KMS-11 (cell line): ENCODE measurements at regions not wholly inside any gene's neighbourhood (a gene's known extent, or its start where the extent isn't known, plus 50 kb on each side); places are given as distances from the start of the nearest gene placed in this dataset.

Source experiments
- H2AFZ ChIP-seq: fragments of 200-600 bp; sonication (generic); 2 replicates; pipeline ENCODE4 v1.6.1; 2016; ENCODE audit warnings: antibody characterized with exemption, mixed run types, low read depth
- H3K27ac ChIP-seq: fragments of 200-600 bp; sonication (generic); 2 replicates; pipeline ENCODE4 v1.6.1; 2016; ENCODE audit warnings: mild to moderate bottlenecking, mixed run types
- H3K27me3 ChIP-seq: fragments of 200-600 bp; sonication (generic); 2 replicates; pipeline ENCODE4 v1.6.1; 2017; ENCODE audit warnings: mild to moderate bottlenecking, low read depth, mixed run types, moderate library complexity; ENCODE audit not compliant: insufficient read depth
- H3K36me3 ChIP-seq: fragments of 200-600 bp; sonication (generic); 2 replicates; pipeline ENCODE4 v1.6.1; 2017; ENCODE audit warnings: mild to moderate bottlenecking, mixed run types; ENCODE audit not compliant: insufficient read depth
- H3K4me1 ChIP-seq: fragments of 200-600 bp; sonication (generic); 2 replicates; pipeline ENCODE4 v1.6.1; 2016; ENCODE audit warnings: mild to moderate bottlenecking, low read depth, mixed run types; ENCODE audit not compliant: poor library complexity, severe bottlenecking
- H3K4me2 ChIP-seq: fragments of 200-600 bp; sonication (generic); 2 replicates; pipeline ENCODE4 v1.7.0; 2016; ENCODE audit warnings: mild to moderate bottlenecking, mixed run types
- H3K4me3 ChIP-seq: fragments of 200-600 bp; sonication (generic); IDR thresholded peaks from 2 replicates; pipeline ENCODE4 v1.6.1; 2017; ENCODE audit warnings: low read depth, low read length, mixed read lengths; ENCODE audit not compliant: insufficient read depth
- H3K79me2 ChIP-seq: fragments of 200-600 bp; sonication (generic); 2 replicates; pipeline ENCODE4 v1.6.1; 2016; ENCODE audit warnings: low read depth, mixed run types; ENCODE audit not compliant: insufficient read depth
- H3K9ac ChIP-seq: fragments of 200-600 bp; sonication (generic); 2 replicates; pipeline ENCODE4 v1.6.1; 2016; ENCODE audit warnings: mild to moderate bottlenecking, mixed run types
- H4K20me1 ChIP-seq: fragments of 200-600 bp; sonication (generic); 2 replicates; pipeline ENCODE4 v1.6.1; 2016; ENCODE audit warnings: mild to moderate bottlenecking, mixed run types; ENCODE audit not compliant: insufficient read depth
- CTCF ChIP-seq: fragments of 200-600 bp; sonication (generic); conservative IDR thresholded peaks from 2 replicates; pipeline ENCODE4 v1.6.1; 2017; ENCODE audit warnings: low read depth, mild to moderate bottlenecking, antibody characterized with exemption, low read length, moderate library complexity, mixed read lengths

- H4K20me1 ChIP-seq = no peaks in the 10 kb centered on the region
- H3K4me1 ChIP-seq = no peaks in the 10 kb centered on the region
- no peak overlapping the region for H3K27ac ChIP-seq
- no peak overlapping the region for H3K4me2 ChIP-seq
- TF ChIP-seq CTCF = no peak
- no peaks in the 10 kb centered on the region for H3K79me2 ChIP-seq
- H3K27me3 ChIP-seq = no peaks in the 10 kb centered on the region
- no peak overlapping the region for H3K9ac ChIP-seq
- H3K4me3 ChIP-seq = no peak overlapping the region
- no peak overlapping the region for H2AFZ ChIP-seq
- no peaks in the 10 kb centered on the region for H3K36me3 ChIP-seq
Observed at GRCh38 chr2:65807942-65808341, 375.5 kb upstream of the SPRED2 start.

- Histone ChIP-seq H3K4me3 (no peak overlapping the region), H3K4me2 (no peak overlapping the region), H2AFZ (no peak overlapping the region), H3K36me3 (no peaks in the 10 kb centered on the region), H3K27ac (no peak overlapping the region), H3K27me3 (no peaks in the 10 kb centered on the region), H3K9ac (no peak overlapping the region), H3K4me1 (no peaks in the 10 kb centered on the region), H4K20me1 (no peaks in the 10 kb centered on the region), H3K79me2 (no peaks in the 10 kb centered on the region)
- no peak for TF ChIP-seq CTCF
Observed at GRCh38 chr2:65804777-65805176, 372.4 kb upstream of the SPRED2 start.

- Histone ChIP-seq H3K4me1 (no peaks in the 10 kb centered on the region), H3K27me3 (no peaks in the 10 kb centered on the region), H3K9ac (no peak overlapping the region), H3K4me3 (no peak overlapping the region), H3K27ac (no peak overlapping the region), H3K36me3 (no peaks in the 10 kb centered on the region), H3K79me2 (no peaks in the 10 kb centered on the region), H3K4me2 (no peak overlapping the region), H4K20me1 (no peaks in the 10 kb centered on the region), H2AFZ (no peak overlapping the region)
- no peak for TF ChIP-seq CTCF
Observed at GRCh38 chr2:65802298-65802942, 370.0 kb upstream of the SPRED2 start.

GRCh38 chr2:65800998-65801397 is 368.6 kb upstream of the SPRED2 start:
- no peaks in the 10 kb centered on the region for H3K27me3 ChIP-seq
- H3K27ac ChIP-seq = no peak overlapping the region
- H4K20me1 ChIP-seq = no peaks in the 10 kb centered on the region
- no peak overlapping the region for H3K4me2 ChIP-seq
- no peak overlapping the region for H3K9ac ChIP-seq
- H3K36me3 ChIP-seq = no peaks in the 10 kb centered on the region
- no peaks in the 10 kb centered on the region for H3K79me2 ChIP-seq
- no peak overlapping the region for H2AFZ ChIP-seq
- TF ChIP-seq CTCF = peak; percentile 27; the same call in 1 of the 2 replicates
- H3K4me3 ChIP-seq = no peak overlapping the region
- no peaks in the 10 kb centered on the region for H3K4me1 ChIP-seq
